ENCODE measurements at regions not wholly inside any gene's neighbourhood (a gene's known extent, or its start where the extent isn't known, plus 50 kb on each side); places are given as distances from the start of the nearest gene placed in this dataset.

GRCh38 chr15:61620151-61620550 lies 391.0 kb upstream of the RORA start:
- Mint-ChIP-seq H3K4me3 (no peak overlapping the region), H3K4me1 (no peaks in the 10 kb centered on the region), H3K9me3 (peaks cover 5% of the 10 kb centered on the region), H3K36me3 (ENCODE audit: low read depth) (no peaks in the 10 kb centered on the region), H3K27me3 (no peaks in the 10 kb centered on the region), H3K27ac (no peak overlapping the region)
- intact Hi-C loops (cut with micrococcal nuclease), result no loop called here
- DNase-seq, result no peak

GRCh38 chr15:61613729-61614128 lies 384.6 kb upstream of the RORA start:
- DNase-seq, result no peak
- Mint-ChIP-seq H3K36me3 (ENCODE audit: low read depth) (no peaks in the 10 kb centered on the region), H3K27me3 (no peaks in the 10 kb centered on the region), H3K4me1 (no peaks in the 10 kb centered on the region), H3K4me3 (no peak overlapping the region), H3K9me3 (peaks cover 21% of the 10 kb centered on the region), H3K27ac (no peak overlapping the region)
- intact Hi-C loops (cut with micrococcal nuclease), result no loop called here

GRCh38 chr15:61613138-61613537 lies 384.0 kb upstream of the RORA start:
- Mint-ChIP-seq H3K4me3 (no peak overlapping the region), H3K36me3 (ENCODE audit: low read depth) (no peaks in the 10 kb centered on the region), H3K4me1 (no peaks in the 10 kb centered on the region), H3K9me3 (peaks cover 21% of the 10 kb centered on the region), H3K27ac (no peak overlapping the region), H3K27me3 (no peaks in the 10 kb centered on the region)
- no peak for DNase-seq
- intact Hi-C loops (cut with micrococcal nuclease), result no loop called here

- DNase-seq, result no peak
- H3K4me1 Mint-ChIP-seq, result no peaks in the 10 kb centered on the region
- H3K4me3 Mint-ChIP-seq, result no peak overlapping the region
- intact Hi-C loops (cut with micrococcal nuclease), result no loop called here
- H3K27me3 Mint-ChIP-seq, result no peaks in the 10 kb centered on the region
- no peak overlapping the region for H3K27ac Mint-ChIP-seq
- peaks cover 20% of the 10 kb centered on the region for H3K9me3 Mint-ChIP-seq
- H3K36me3 Mint-ChIP-seq (ENCODE audit: low read depth), result no peaks in the 10 kb centered on the region
These were observed 383.0 kb upstream of the RORA start for GRCh38 chr15:61612111-61612510.

- H3K9me3 Mint-ChIP-seq, result no peaks in the 10 kb centered on the region
- H3K4me1 Mint-ChIP-seq, result no peaks in the 10 kb centered on the region
- intact Hi-C loops (cut with micrococcal nuclease), result no loop called here
- H3K27ac Mint-ChIP-seq, result no peak overlapping the region
- no peaks in the 10 kb centered on the region for H3K27me3 Mint-ChIP-seq
- H3K36me3 Mint-ChIP-seq (ENCODE audit: low read depth), result no peaks in the 10 kb centered on the region
- no peak for DNase-seq
- no peak overlapping the region for H3K4me3 Mint-ChIP-seq
These were observed 376.2 kb upstream of the RORA start for GRCh38 chr15:61605343-61605742.

GRCh38 chr15:61598655-61599054 lies 369.6 kb upstream of the RORA start:
- Mint-ChIP-seq H3K27ac (no peak overlapping the region), H3K9me3 (no peaks in the 10 kb centered on the region), H3K36me3 (ENCODE audit: low read depth) (no peaks in the 10 kb centered on the region), H3K27me3 (peaks cover 2% of the 10 kb centered on the region), H3K4me1 (no peaks in the 10 kb centered on the region), H3K4me3 (no peak overlapping the region)
- no peak for DNase-seq
- intact Hi-C loops (cut with micrococcal nuclease), result no loop called here

GRCh38 chr15:61584410-61584809 lies 355.3 kb upstream of the RORA start:
- Mint-ChIP-seq H3K36me3 (ENCODE audit: low read depth) (no peaks in the 10 kb centered on the region), H3K9me3 (no peaks in the 10 kb centered on the region), H3K4me3 (no peak overlapping the region), H3K27ac (no peak overlapping the region), H3K4me1 (no peaks in the 10 kb centered on the region), H3K27me3 (no peaks in the 10 kb centered on the region)
- intact Hi-C loops (cut with micrococcal nuclease), result no loop called here
- DNase-seq, result no peak

GRCh38 chr15:61582092-61582491 lies 353.0 kb upstream of the RORA start:
- no peak overlapping the region for H3K4me3 Mint-ChIP-seq

GRCh38 chr15:61575597-61575996 lies 346.5 kb upstream of the RORA start:
- Mint-ChIP-seq H3K27ac (no peak overlapping the region), H3K36me3 (ENCODE audit: low read depth) (no peaks in the 10 kb centered on the region), H3K27me3 (peaks cover 2% of the 10 kb centered on the region), H3K4me3 (no peak overlapping the region), H3K4me1 (no peaks in the 10 kb centered on the region), H3K9me3 (no peaks in the 10 kb centered on the region)
- intact Hi-C loops (cut with micrococcal nuclease), result no loop called here
- DNase-seq, result no peak

More at GRCh38 chr15:61582092-61582491, 353.0 kb upstream of the RORA start:
- no peak overlapping the region for H3K27ac Mint-ChIP-seq
- DNase-seq, result no peak
- intact Hi-C loops (cut with micrococcal nuclease), result no loop called here
- H3K9me3 Mint-ChIP-seq, result no peaks in the 10 kb centered on the region
- H3K27me3 Mint-ChIP-seq, result no peaks in the 10 kb centered on the region
- no peaks in the 10 kb centered on the region for H3K4me1 Mint-ChIP-seq
- no peaks in the 10 kb centered on the region for H3K36me3 Mint-ChIP-seq (ENCODE audit: low read depth)

GRCh38 chr15:61571026-61571425 lies 341.9 kb upstream of the RORA start:
- Mint-ChIP-seq H3K4me1 (no peaks in the 10 kb centered on the region), H3K9me3 (no peaks in the 10 kb centered on the region), H3K4me3 (no peak overlapping the region), H3K27me3 (peaks cover 10% of the 10 kb centered on the region), H3K27ac (no peak overlapping the region), H3K36me3 (ENCODE audit: low read depth) (no peaks in the 10 kb centered on the region)
- intact Hi-C loops (cut with micrococcal nuclease), result no loop called here
- no peak for DNase-seq

- no peak for DNase-seq
- peaks cover 11% of the 10 kb centered on the region for H3K27me3 Mint-ChIP-seq
- H3K4me1 Mint-ChIP-seq, result no peaks in the 10 kb centered on the region
- no peaks in the 10 kb centered on the region for H3K9me3 Mint-ChIP-seq
- no peak overlapping the region for H3K4me3 Mint-ChIP-seq
- no peaks in the 10 kb centered on the region for H3K36me3 Mint-ChIP-seq (ENCODE audit: low read depth)
- no peak overlapping the region for H3K27ac Mint-ChIP-seq
- intact Hi-C loops (cut with micrococcal nuclease), result no loop called here
These were observed 335.7 kb upstream of the RORA start for GRCh38 chr15:61564785-61565184.

- no peaks in the 10 kb centered on the region for H3K9me3 Mint-ChIP-seq
- H3K4me1 Mint-ChIP-seq, result peaks cover 6% of the 10 kb centered on the region
- H3K27me3 Mint-ChIP-seq, result peaks cover 5% of the 10 kb centered on the region
- no peaks in the 10 kb centered on the region for H3K36me3 Mint-ChIP-seq (ENCODE audit: low read depth)
- H3K27ac Mint-ChIP-seq, result no peak overlapping the region
- intact Hi-C loops (cut with micrococcal nuclease), result no loop called here
- DNase-seq, result no peak
- no peak overlapping the region for H3K4me3 Mint-ChIP-seq
These were observed 329.4 kb upstream of the RORA start for GRCh38 chr15:61558172-61559136.

GRCh38 chr15:61556037-61556648 lies 327.0 kb upstream of the RORA start:
- H3K27me3 Mint-ChIP-seq, result peaks cover 5% of the 10 kb centered on the region
- no peak for DNase-seq

GRCh38 chr15:61549727-61550126 lies 320.6 kb upstream of the RORA start:
- no peak for DNase-seq
- Mint-ChIP-seq H3K9me3 (no peaks in the 10 kb centered on the region), H3K27ac (no peak overlapping the region), H3K27me3 (peaks cover 1% of the 10 kb centered on the region), H3K4me1 (no peaks in the 10 kb centered on the region), H3K36me3 (ENCODE audit: low read depth) (no peaks in the 10 kb centered on the region), H3K4me3 (no peak overlapping the region)
- intact Hi-C loops (cut with micrococcal nuclease), result no loop called here

More at GRCh38 chr15:61556037-61556648, 327.0 kb upstream of the RORA start:
- no peak overlapping the region for H3K4me3 Mint-ChIP-seq
- H3K27ac Mint-ChIP-seq, result no peak overlapping the region
- H3K36me3 Mint-ChIP-seq (ENCODE audit: low read depth), result no peaks in the 10 kb centered on the region
- H3K4me1 Mint-ChIP-seq, result peaks cover 6% of the 10 kb centered on the region
- intact Hi-C loops (cut with micrococcal nuclease), result no loop called here
- no peaks in the 10 kb centered on the region for H3K9me3 Mint-ChIP-seq
